HepG2 (cell line): ENCODE measurements at regions not wholly inside any gene's neighbourhood (a gene's known extent, or its start where the extent isn't known, plus 50 kb on each side); places are given as distances from the start of the nearest gene placed in this dataset.

Experiments
- CHD2 ChIP-seq: IDR thresholded peaks from 2 replicates; pipeline ENCODE4 v1.6.1; 2011; ENCODE audit warnings: low read depth, low read length, improper control_type of control experiment
- CREB3 ChIP-seq: sonication (generic); formaldehyde crosslinking; IDR thresholded peaks from 2 replicates; pipeline ENCODE4 v1.5.0; 2020; ENCODE audit warnings: missing genetic modification reagents
- HOXA9 ChIP-seq: sonication (generic); formaldehyde crosslinking; IDR thresholded peaks from 2 replicates; pipeline ENCODE4 v1.8.1; 2022; ENCODE audit warnings: missing genetic modification reagents, mild to moderate bottlenecking, moderate library complexity, borderline replicate concordance
- NR3C1 ChIP-seq: sonication (generic); formaldehyde crosslinking; IDR thresholded peaks from 2 replicates; pipeline ENCODE4 v1.4.0; 2020; ENCODE audit warnings: missing genetic modification reagents
- REST ChIP-seq, 2 experiments: IDR thresholded peaks; 2 replicates each; pipeline ENCODE4 v1.6.1; 2011 to 2012; ENCODE audit warnings: low read length in 2 of 2, borderline replicate concordance in 1 of 2, low read depth in 1 of 2, mild to moderate bottlenecking in 1 of 2, moderate library complexity in 1 of 2
- SAFB2 ChIP-seq: sonication (generic); formaldehyde crosslinking; IDR thresholded peaks from 2 replicates; pipeline ENCODE4 v1.5.1; 2020; ENCODE audit warnings: missing genetic modification reagents, low read depth, mild to moderate bottlenecking, borderline replicate concordance
- SMAD3 ChIP-seq: sonication (generic); formaldehyde crosslinking; IDR thresholded peaks from 2 replicates; pipeline ENCODE4 v1.4.0; 2020; ENCODE audit warnings: missing genetic modification reagents
- TBL1XR1 ChIP-seq: fragments of 150-350 bp; IDR thresholded peaks from 2 replicates; pipeline ENCODE4 v1.6.1; 2014; ENCODE audit warnings: borderline replicate concordance, low read length; ENCODE audit not compliant: partially characterized antibody
- ZBTB34 ChIP-seq: sonication (generic); formaldehyde crosslinking; IDR thresholded peaks from 2 replicates; pipeline ENCODE4 v1.8.0; 2022; ENCODE audit warnings: mild to moderate bottlenecking, missing genetic modification reagents

GRCh38 chr12:19910681-19911080, 457.7 kb upstream of the PDE3A start:
- TF ChIP-seq REST (IDR thresholded peaks at IDR 0.05; ENCODE audit: borderline replicate concordance in 1 of 2, low read depth in 1 of 2, low read length in 2 of 2): no peak
- no peak for TF ChIP-seq TBL1XR1
- TF ChIP-seq HOXA9 (CRISPR knock-in tag): no peak
- no peak for TF ChIP-seq CHD2
- TF ChIP-seq NR3C1 (CRISPR knock-in tag): no peak
- TF ChIP-seq ZBTB34 (CRISPR knock-in tag): no peak
- TF ChIP-seq SAFB2 (CRISPR knock-in tag): no peak
- TF ChIP-seq SMAD3 (CRISPR knock-in tag): no peak
- no peak for TF ChIP-seq CREB3 (CRISPR knock-in tag)
